Heart right ventricle (tissue), 16 donors: ENCODE measurements at regions not wholly inside any gene's neighbourhood (a gene's known extent, or its start where the extent isn't known, plus 50 kb on each side); places are given as distances from the start of the nearest gene placed in this dataset.

Experiments
- ATAC-seq, 8 donors: fragments of 200-7000 bp; cut with Tn5 transposase; one replicate each; pipeline ENCODE4 v1.9.1; 2020; ENCODE audit warnings: mild to moderate bottlenecking in 8 of 8, moderate library complexity in 8 of 8, moderate number of reproducible peaks in 1 of 8
- DNase-seq, 2 donors: peaks; one replicate each; pipeline ENCODE4 v3.0.0-alpha.2; 2020
- H3K27ac ChIP-seq, 10 donors: fragments of 200-600 bp; sonication (generic) in 2 of 10; one replicate each; pipeline versions ENCODE4 v1.5.0 to v1.8.0; 2020 to 2022; ENCODE audit warnings: mild to moderate bottlenecking in 3 of 10
- H3K27me3 ChIP-seq, 7 donors: fragments of 200-600 bp; one replicate each; pipeline ENCODE4 v1.8.0; 2021 to 2022; ENCODE audit warnings: mild to moderate bottlenecking in 2 of 7
- H3K36me3 ChIP-seq, 9 donors: fragments of 200-600 bp; sonication (generic) in 1 of 9; one replicate each; pipeline versions ENCODE4 v1.5.0 to v1.8.0; 2020 to 2022; ENCODE audit warnings: mild to moderate bottlenecking in 2 of 9
- H3K4me1 ChIP-seq, 9 donors: fragments of 200-600 bp; sonication (generic) in 1 of 9; one replicate each; pipeline versions ENCODE4 v1.5.0 to v1.8.0; 2020 to 2022; ENCODE audit warnings: mild to moderate bottlenecking in 4 of 9
- H3K4me3 ChIP-seq, 10 donors: fragments of 200-600 bp; sonication (generic) in 2 of 10; one replicate each; pipeline versions ENCODE4 v1.5.0 to v1.8.0; 2020 to 2022; ENCODE audit warnings: mild to moderate bottlenecking in 7 of 10, moderate library complexity in 2 of 10
- H3K9me3 ChIP-seq, 11 donors: fragments of 200-600 bp in 10 of 11; sonication (generic) in 2 of 11; one replicate each; pipeline versions ENCODE4 v1.5.0 to v1.8.0; 2013 to 2022; ENCODE audit warnings: mild to moderate bottlenecking in 2 of 11, control low read depth in 1 of 11, moderate library complexity in 1 of 11
- CTCF ChIP-seq, 9 donors: fragments of 200-600 bp; sonication (generic) in 2 of 9; IDR thresholded peaks; one replicate each; pipeline versions ENCODE4 v1.5.0 to v1.8.0; 2021 to 2022; ENCODE audit warnings: antibody characterized with exemption in 9 of 9, mild to moderate bottlenecking in 5 of 9, moderate library complexity in 1 of 9
- WGBS, 2 donors: extraction: QIAGEN DNeasy Blood & Tissue Kit; methylation state at CpG; one replicate each; pipeline ENCODE4 v1.1.7; 2013; ENCODE audit warnings: inconsistent platforms in 1 of 2; 5-methylcytosine and 5-hydroxymethylcytosine counted together
- intact Hi-C, 10 donors: fragments of 100-400 bp; cut with DNase I; formaldehyde crosslinking; loops; one replicate each; pipeline versions ENCODE4 v1.11.1 to v1.14.2; 2022
- donor health status: Arrhythmogenic right ventricular cardiomyopathy.
- donor health status: ischemic (EF 13 %, LVEDD 7.1; RV severe dilation, severe dysfunction).
- donor health status: healthy with polysubstance abuse.
- donor health status: DM: no; HTN: yes; CAD: no.
- donor health status: DM: no; HTN: no; CAD: no.
- donor health status: ischemic (EF 25% LVEDD 6.9; RV normal size, moderate dysfunction).
- donor health status: ischemic (EF 25% LVEDD 5.7; RV mildly dilated, moderate dysfunction).
- donor health status: healthy.
- donor health status: DM: yes; HTN: yes; CAD: no.
- donor health status: Ischemic cardiomyopathy.
- donor health status: ischemic (EF 35%, LVEDD 5.7; RV mildly dilated, moderate dysfunction).
- donor health status: nonischemic (EF 11% LVEDD 7.7; RV severe dilation, severe dysfunction).
- donor health status: DM: yes; HTN: yes; CAD: no.
- donor health status: PGD.
- donor health status: ischemic (EF 29% LVEDD 5.4; RV normal size, mild dysfunction).
- donor health status: nonischemic (EF 23%, LVEDD 6.1; RV moderate dilation, normal function).

DNA sequence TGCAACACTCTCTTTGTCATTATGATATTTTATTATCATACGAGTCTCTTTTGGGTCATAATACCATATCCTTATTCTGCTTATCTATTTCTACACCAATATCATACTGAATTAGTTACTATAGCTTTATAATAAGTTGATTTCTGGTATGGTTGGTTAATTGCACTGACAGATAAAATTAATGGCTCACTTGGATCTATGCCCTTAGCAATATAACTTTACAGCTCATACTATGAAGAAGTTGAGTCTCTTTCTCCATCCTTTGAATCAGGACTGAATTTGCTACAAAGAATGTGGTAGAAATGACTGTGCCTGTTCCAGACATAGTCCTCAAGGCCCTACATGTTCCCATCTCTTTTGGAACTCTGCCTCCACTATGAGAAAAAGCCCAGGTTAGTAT, 139.7 kb upstream of the DYRK2 start:
- 92 to 95% methylated on average over 1 of the region's 1 CpG for WGBS, 2 donors

GRCh38 chr12:67509666-67510386, 138.7 kb upstream of the DYRK2 start:
- no peaks in the 10 kb centered on the region for H3K9me3 ChIP-seq
- no peak for ATAC-seq
- H3K4me1 ChIP-seq, result no peaks in the 10 kb centered on the region
- TF ChIP-seq CTCF (IDR thresholded peaks at IDR 0.05), result no peak
- no peak overlapping the region for H3K27ac ChIP-seq
- WGBS, 2 donors, result 46 to 55% methylated on average over 4 of the region's 4 CpGs
- no peaks in the 10 kb centered on the region for H3K36me3 ChIP-seq
- intact Hi-C loops, result no loop called here
- no peak overlapping the region for H3K4me3 ChIP-seq
- H3K27me3 ChIP-seq, result no peaks in the 10 kb centered on the region
- no peak for DNase-seq

More for the DNA sequence above, 139.7 kb upstream of the DYRK2 start:
- intact Hi-C loops, result no loop called here
- no peak for ATAC-seq
- Histone ChIP-seq H3K4me3 (no peak overlapping the region), H3K4me1 (no peaks in the 10 kb centered on the region), H3K9me3 (no peaks in the 10 kb centered on the region), H3K36me3 (no peaks in the 10 kb centered on the region), H3K27ac (no peak overlapping the region), H3K27me3 (no peaks in the 10 kb centered on the region)
- no peak for TF ChIP-seq CTCF (IDR thresholded peaks at IDR 0.05)
- DNase-seq, result no peak

- no peak for DNase-seq
- peaks cover 0 to 18% (median 0%) of the 10 kb centered on the region in 9 donors for H3K4me1 ChIP-seq
- H3K4me3 ChIP-seq, result no peak overlapping the region
- H3K9me3 ChIP-seq, result no peaks in the 10 kb centered on the region
- no peak for ATAC-seq
- H3K27me3 ChIP-seq, result no peaks in the 10 kb centered on the region
- no peak overlapping the region for H3K27ac ChIP-seq
- TF ChIP-seq CTCF (IDR thresholded peaks at IDR 0.05), result no peak
- intact Hi-C loops, result no loop called here
- no peaks in the 10 kb centered on the region for H3K36me3 ChIP-seq
Measured at GRCh38 chr12:67512061-67512460, 136.5 kb upstream of the DYRK2 start.

- Histone ChIP-seq H3K4me1 (peaks cover 0 to 19% (median 0%) of the 10 kb centered on the region in 9 donors), H3K27ac (no peak overlapping the region), H3K27me3 (no peaks in the 10 kb centered on the region), H3K36me3 (no peaks in the 10 kb centered on the region), H3K4me3 (no peak overlapping the region), H3K9me3 (no peaks in the 10 kb centered on the region)
- no peak for TF ChIP-seq CTCF (IDR thresholded peaks at IDR 0.05)
- ATAC-seq, result no peak
- no peak for DNase-seq
- intact Hi-C loops, result no loop called here
- WGBS, 2 donors, result 86 to 88% methylated on average over 3 of the region's 3 CpGs
Measured at GRCh38 chr12:67514502-67514901, 134.0 kb upstream of the DYRK2 start.
